Neutrophil (primary cell): ENCODE measurements at regions not wholly inside any gene's neighbourhood (a gene's known extent, or its start where the extent isn't known, plus 50 kb on each side); places are given as distances from the start of the nearest gene placed in this dataset.

Source experiments
- H3K27ac ChIP-seq: fragments of 200-600 bp; sonication (generic); 2 replicates; pipeline ENCODE4 v1.5.1; 2016; ENCODE audit warnings: mild to moderate bottlenecking, moderate library complexity
- H3K27me3 ChIP-seq: fragments of 200-600 bp; sonication (generic); 2 replicates; pipeline ENCODE4 v1.6.0; 2016; ENCODE audit warnings: mild to moderate bottlenecking
- H3K36me3 ChIP-seq: fragments of 200-600 bp; sonication (generic); 2 replicates; pipeline ENCODE4 v1.5.1; 2017
- H3K4me1 ChIP-seq, 2 experiments: fragments of 200-600 bp in 1 of 2; sonication (generic) in 1 of 2; 1 replicate in 1 of 2; 2 replicates in 1 of 2; pipeline versions ENCODE4 v1.5.1 to v1.6.1; 2013 to 2016; ENCODE audit warnings: low read depth in 1 of 2, low read length in 1 of 2, mild to moderate bottlenecking in 1 of 2, moderate library complexity in 1 of 2; ENCODE audit not compliant: control insufficient read depth in 1 of 2, insufficient read depth in 1 of 2
- H3K4me3 ChIP-seq, 2 experiments: fragments of 200-600 bp in 1 of 2; sonication (generic) in 1 of 2; 1 replicate in 1 of 2; 2 replicates in 1 of 2; pipeline ENCODE4 v1.5.1; 2013 to 2016; ENCODE audit warnings: low read depth in 1 of 2, low read length in 1 of 2, mild to moderate bottlenecking in 1 of 2, moderate library complexity in 1 of 2
- H3K9me3 ChIP-seq: fragments of 200-600 bp; sonication (generic); 2 replicates; pipeline ENCODE4 v1.5.1; 2016
- TF ChIP-seq, protein P1 (sequence below): fragments of 200-600 bp; sonication (generic); IDR thresholded peaks from 2 replicates; pipeline ENCODE4 v1.5.1; 2016; ENCODE audit warnings: antibody characterized with exemption

DNA sequence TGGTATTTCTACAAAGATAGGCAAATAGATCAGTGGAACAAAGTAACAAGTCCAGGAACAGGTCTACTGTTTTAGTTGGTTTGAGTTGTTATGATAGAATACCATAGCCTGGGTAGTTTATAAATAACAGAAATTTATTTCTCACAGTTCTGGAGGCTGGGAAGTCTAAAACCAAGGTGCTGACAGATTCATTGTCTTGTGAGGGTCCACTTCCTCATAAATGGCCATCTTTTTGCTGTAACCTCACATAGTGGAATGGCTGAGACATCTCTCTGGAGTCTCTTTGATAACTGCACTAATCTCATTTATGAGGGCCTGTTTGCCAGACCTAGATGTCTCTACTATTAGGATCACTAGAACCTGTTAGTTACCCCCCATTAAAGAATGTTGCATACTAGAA lies 152.3 kb upstream of the MYRIP start:
- no peak overlapping the region for H3K27ac ChIP-seq
- H3K4me1 ChIP-seq = peaks cover 0 to 10% of the 10 kb centered on the region in 2 experiments
- TF ChIP-seq, protein P1, sequence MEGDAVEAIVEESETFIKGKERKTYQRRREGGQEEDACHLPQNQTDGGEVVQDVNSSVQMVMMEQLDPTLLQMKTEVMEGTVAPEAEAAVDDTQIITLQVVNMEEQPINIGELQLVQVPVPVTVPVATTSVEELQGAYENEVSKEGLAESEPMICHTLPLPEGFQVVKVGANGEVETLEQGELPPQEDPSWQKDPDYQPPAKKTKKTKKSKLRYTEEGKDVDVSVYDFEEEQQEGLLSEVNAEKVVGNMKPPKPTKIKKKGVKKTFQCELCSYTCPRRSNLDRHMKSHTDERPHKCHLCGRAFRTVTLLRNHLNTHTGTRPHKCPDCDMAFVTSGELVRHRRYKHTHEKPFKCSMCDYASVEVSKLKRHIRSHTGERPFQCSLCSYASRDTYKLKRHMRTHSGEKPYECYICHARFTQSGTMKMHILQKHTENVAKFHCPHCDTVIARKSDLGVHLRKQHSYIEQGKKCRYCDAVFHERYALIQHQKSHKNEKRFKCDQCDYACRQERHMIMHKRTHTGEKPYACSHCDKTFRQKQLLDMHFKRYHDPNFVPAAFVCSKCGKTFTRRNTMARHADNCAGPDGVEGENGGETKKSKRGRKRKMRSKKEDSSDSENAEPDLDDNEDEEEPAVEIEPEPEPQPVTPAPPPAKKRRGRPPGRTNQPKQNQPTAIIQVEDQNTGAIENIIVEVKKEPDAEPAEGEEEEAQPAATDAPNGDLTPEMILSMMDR = no peak
- no peaks in the 10 kb centered on the region for H3K9me3 ChIP-seq
- H3K4me3 ChIP-seq = no peak overlapping the region
- no peaks in the 10 kb centered on the region for H3K27me3 ChIP-seq
- no peaks in the 10 kb centered on the region for H3K36me3 ChIP-seq

DNA sequence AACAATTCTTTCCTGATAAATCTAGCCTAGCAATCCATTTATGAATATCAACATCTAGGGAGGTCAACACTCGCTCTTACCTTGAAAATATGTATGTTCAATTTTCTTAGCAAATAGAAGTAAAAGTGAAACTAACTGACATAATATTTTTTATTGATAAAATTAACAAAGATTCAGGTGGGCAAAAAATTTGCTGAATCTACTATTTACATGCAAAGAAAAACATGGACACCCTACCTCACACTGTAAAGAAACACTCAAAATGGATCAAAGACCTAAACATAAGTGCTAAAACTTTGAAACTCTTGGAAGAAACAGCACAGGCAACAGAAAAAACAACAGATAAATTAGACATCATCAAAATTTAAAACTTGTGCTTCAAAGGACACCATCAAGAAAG lies 151.6 kb upstream of the MYRIP start:
- Histone ChIP-seq H3K4me1 (peaks cover 0 to 10% of the 10 kb centered on the region in 2 experiments), H3K9me3 (no peaks in the 10 kb centered on the region), H3K4me3 (no peak overlapping the region), H3K36me3 (no peaks in the 10 kb centered on the region), H3K27me3 (no peaks in the 10 kb centered on the region), H3K27ac (no peak overlapping the region)
- TF ChIP-seq, protein P1 = no peak

DNA sequence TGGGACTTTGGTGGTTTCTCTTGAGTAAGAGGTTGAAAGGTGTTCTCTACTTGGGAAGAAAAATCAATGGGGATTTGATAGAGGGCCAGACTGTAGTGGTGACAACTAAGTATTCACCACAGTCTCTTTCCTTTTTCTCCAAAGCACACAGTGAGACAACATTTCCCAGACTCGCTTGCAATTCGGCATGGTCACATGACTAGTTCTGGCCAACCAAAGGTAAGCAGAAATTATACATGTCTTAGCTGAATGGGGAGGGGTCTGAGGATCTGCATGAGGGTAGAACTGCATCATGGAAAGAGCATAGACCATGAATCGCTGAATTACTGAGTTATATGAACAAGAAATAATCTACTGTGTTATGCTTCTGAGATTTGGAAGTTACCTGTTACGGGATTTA lies 144.5 kb upstream of the MYRIP start:
- H3K27me3 ChIP-seq = peaks cover 23% of the 10 kb centered on the region
- no peaks in the 10 kb centered on the region for H3K36me3 ChIP-seq
- no peaks in the 10 kb centered on the region for H3K4me1 ChIP-seq
- no peaks in the 10 kb centered on the region for H3K9me3 ChIP-seq
- no peak overlapping the region for H3K27ac ChIP-seq
- H3K4me3 ChIP-seq = no peak overlapping the region
- TF ChIP-seq, protein P1 = no peak

DNA sequence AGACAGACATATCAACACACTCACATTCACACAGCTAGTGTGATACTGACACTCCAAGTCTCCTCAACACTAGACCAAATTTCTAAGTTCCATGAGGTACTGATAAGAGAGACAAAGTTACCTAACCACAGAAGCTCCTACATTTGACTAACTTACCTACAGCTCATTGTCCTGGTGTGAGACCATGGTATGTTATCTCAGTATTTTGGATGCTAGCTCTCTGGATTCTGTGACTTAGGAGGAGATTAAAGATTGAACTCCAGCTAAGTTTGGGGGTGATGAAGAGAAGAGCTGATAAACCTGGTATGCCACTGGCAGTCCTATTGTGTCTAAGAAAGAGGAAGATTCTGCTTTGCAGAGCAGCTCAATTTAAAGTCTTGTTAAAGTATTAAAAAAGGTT lies 144.0 kb upstream of the MYRIP start:
- Histone ChIP-seq H3K27ac (no peak overlapping the region), H3K27me3 (peaks cover 23% of the 10 kb centered on the region), H3K4me1 (no peaks in the 10 kb centered on the region), H3K9me3 (no peaks in the 10 kb centered on the region), H3K36me3 (no peaks in the 10 kb centered on the region), H3K4me3 (no peak overlapping the region)
- TF ChIP-seq, protein P1 = no peak

DNA sequence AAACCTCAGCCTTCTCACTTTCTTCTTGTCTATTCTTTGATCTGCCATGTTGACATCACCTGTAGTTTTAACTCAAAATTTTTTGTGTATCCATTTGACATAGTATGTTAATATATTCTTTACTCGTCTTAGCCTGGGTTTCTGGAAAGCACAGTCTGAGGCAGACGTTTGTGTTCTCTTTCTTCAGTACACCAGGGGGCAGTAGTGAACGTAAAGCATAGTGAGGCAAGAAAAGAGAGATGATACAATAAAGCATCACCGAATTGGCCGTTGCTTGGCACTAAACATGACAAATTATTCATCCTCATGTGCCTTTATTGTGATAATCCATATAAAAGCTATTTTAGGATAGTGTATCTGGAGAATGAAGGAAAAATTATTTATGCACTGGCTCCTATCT lies 141.0 kb upstream of the MYRIP start:
- Histone ChIP-seq H3K4me3 (no peak overlapping the region), H3K9me3 (no peaks in the 10 kb centered on the region), H3K27ac (no peak overlapping the region), H3K4me1 (no peaks in the 10 kb centered on the region), H3K36me3 (no peaks in the 10 kb centered on the region), H3K27me3 (peaks cover 23% of the 10 kb centered on the region)
- TF ChIP-seq, protein P1 = no peak

DNA sequence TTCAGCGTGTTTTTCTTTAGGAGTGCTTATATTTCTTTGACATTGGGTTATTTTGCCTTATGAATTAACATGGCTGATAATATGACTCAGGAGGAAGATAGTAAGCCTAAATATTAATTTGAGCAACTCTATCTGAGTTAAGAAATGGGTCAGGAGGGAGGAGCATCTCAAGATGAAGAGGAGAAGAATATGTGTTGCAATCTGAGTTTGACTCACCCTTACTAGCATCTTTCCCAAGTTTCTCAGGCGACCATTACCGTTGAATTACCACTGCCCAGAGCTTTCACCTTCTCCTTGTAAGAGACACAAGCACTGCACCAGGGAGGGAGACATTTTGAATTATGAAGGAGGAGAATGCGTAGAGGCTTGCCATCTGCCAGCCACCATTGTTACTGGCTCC lies 138.3 kb upstream of the MYRIP start:
- H3K27ac ChIP-seq = no peak overlapping the region

More for the DNA sequence above, 138.3 kb upstream of the MYRIP start:
- Histone ChIP-seq H3K36me3 (no peaks in the 10 kb centered on the region), H3K9me3 (no peaks in the 10 kb centered on the region), H3K4me1 (no peaks in the 10 kb centered on the region), H3K4me3 (no peak overlapping the region), H3K27me3 (peaks cover 6% of the 10 kb centered on the region)
- TF ChIP-seq, protein P1 = no peak
